ENCODE measurements at regions not wholly inside any gene's neighbourhood (a gene's known extent, or its start where the extent isn't known, plus 50 kb on each side); places are given as distances from the start of the nearest gene placed in this dataset.

- DNase-seq, result no peak
- intact Hi-C loops (cut with DNase I), result no loop called here
- Histone ChIP-seq H3K4me1 (no peaks in the 10 kb centered on the region), H3K9me3 (no peaks in the 10 kb centered on the region), H3K27me3 (no peaks in the 10 kb centered on the region), H3K27ac (no peak overlapping the region), H3K4me3 (replicated peaks in 1 of 3) (no peak overlapping the region), H3K36me3 (no peaks in the 10 kb centered on the region)
- TF ChIP-seq CTCF (IDR thresholded peaks at IDR 0.05) (no peak), POLR2A (IDR thresholded peaks at IDR 0.05) (no peak)
- WGBS, 2 donors, result 80 to 85% methylated on average over 3 of the region's 3 CpGs
Observed at GRCh38 chr1:214228976-214229375, 52.0 kb upstream of the SMYD2 start.

GRCh38 chr1:214229736-214230135, 51.2 kb upstream of the SMYD2 start:
- Histone ChIP-seq H3K27me3 (no peaks in the 10 kb centered on the region), H3K27ac (no peak overlapping the region), H3K9me3 (no peaks in the 10 kb centered on the region), H3K36me3 (no peaks in the 10 kb centered on the region), H3K4me3 (replicated peaks in 1 of 3) (no peak overlapping the region), H3K4me1 (no peaks in the 10 kb centered on the region)
- intact Hi-C loops (cut with DNase I), result no loop called here
- no peak for DNase-seq
- WGBS, 2 donors, result 90 to 95% methylated on average over 4 of the region's 4 CpGs
- TF ChIP-seq CTCF (IDR thresholded peaks at IDR 0.05), result no peak
- no peak for TF ChIP-seq POLR2A (IDR thresholded peaks at IDR 0.05)
